Mesenchymal stem cell (in vitro differentiated cells and primary cell): ENCODE measurements at regions not wholly inside any gene's neighbourhood (a gene's known extent, or its start where the extent isn't known, plus 50 kb on each side); places are given as distances from the start of the nearest gene placed in this dataset.

Source experiments
- DNase-seq: peaks from one replicate; pipeline ENCODE4 v3.0.0-alpha.2; 2013
- H2AFZ ChIP-seq: one replicate; pipeline ENCODE4 v1.6.1; 2013; ENCODE audit warnings: low read depth, mild to moderate bottlenecking, control low read depth, inconsistent platforms, low read length, moderate library complexity
- H2AK5ac ChIP-seq: 2 replicates; pipeline ENCODE4 v1.6.1; 2013; ENCODE audit warnings: low read length, moderate library complexity, mild to moderate bottlenecking, inconsistent platforms; ENCODE audit not compliant: severe bottlenecking
- H2BK120ac ChIP-seq: one replicate; pipeline ENCODE4 v1.6.1; 2013; ENCODE audit warnings: low read depth, mild to moderate bottlenecking, inconsistent platforms, low read length, moderate library complexity
- H2BK12ac ChIP-seq, 2 experiments: one replicate each; pipeline ENCODE4 v1.6.1; 2013; ENCODE audit warnings: inconsistent platforms in 2 of 2, low read length in 2 of 2, mild to moderate bottlenecking in 2 of 2, moderate library complexity in 2 of 2, control low read depth in 1 of 2
- H2BK15ac ChIP-seq: one replicate; pipeline ENCODE4 v1.6.1; 2013; ENCODE audit warnings: mild to moderate bottlenecking, low read depth, inconsistent platforms; ENCODE audit not compliant: poor library complexity, severe bottlenecking
- H2BK5ac ChIP-seq: 2 replicates; pipeline ENCODE4 v1.6.1; 2013; ENCODE audit warnings: low read depth, mild to moderate bottlenecking, low read length, control low read depth, inconsistent platforms; ENCODE audit not compliant: poor library complexity, severe bottlenecking
- H3K14ac ChIP-seq, 2 experiments: one replicate each; pipeline ENCODE4 v1.6.1; 2013; ENCODE audit warnings: inconsistent platforms in 2 of 2, low read length in 2 of 2, control low read depth in 1 of 2, mild to moderate bottlenecking in 1 of 2, moderate library complexity in 1 of 2
- H3K18ac ChIP-seq, 2 experiments: one replicate each; pipeline ENCODE4 v1.6.1; 2013; ENCODE audit warnings: inconsistent platforms in 2 of 2, low read length in 2 of 2, control low read depth in 1 of 2, low read depth in 1 of 2, mild to moderate bottlenecking in 1 of 2
- H3K23ac ChIP-seq, 2 experiments: one replicate each; pipeline ENCODE4 v1.6.1; 2013; ENCODE audit warnings: inconsistent platforms in 2 of 2, low read length in 2 of 2, mild to moderate bottlenecking in 2 of 2, moderate library complexity in 2 of 2, control low read depth in 1 of 2
- H3K27ac ChIP-seq: 2 replicates; pipeline ENCODE4 v1.5.1; 2013; ENCODE audit warnings: mild to moderate bottlenecking, moderate library complexity, low read length, control low read depth, inconsistent platforms; ENCODE audit not compliant: poor library complexity, severe bottlenecking
- H3K27me3 ChIP-seq, 2 experiments: 2 replicates each; pipeline versions ENCODE4 v1.6.1 to v1.7.0; 2013; ENCODE audit warnings: low read length in 2 of 2, mild to moderate bottlenecking in 2 of 2, moderate library complexity in 2 of 2, control low read depth in 1 of 2, inconsistent platforms in 1 of 2; ENCODE audit not compliant: control insufficient read depth in 1 of 2, insufficient read depth in 1 of 2
- H3K36me3 ChIP-seq, 2 experiments: 2 replicates each; pipeline versions ENCODE4 v1.6.1 to v1.7.0; 2013; ENCODE audit warnings: low read length in 2 of 2, control low read depth in 1 of 2, inconsistent platforms in 1 of 2, low read depth in 1 of 2, mild to moderate bottlenecking in 1 of 2; ENCODE audit not compliant: insufficient read depth in 2 of 2, control insufficient read depth in 1 of 2
- H3K4ac ChIP-seq, 2 experiments: one replicate each; pipeline ENCODE4 v1.6.1; 2013; ENCODE audit warnings: inconsistent platforms in 2 of 2, low read length in 2 of 2, mild to moderate bottlenecking in 2 of 2, moderate library complexity in 2 of 2, control low read depth in 1 of 2, low read depth in 1 of 2
- H3K4me1 ChIP-seq: 2 replicates; pipeline ENCODE4 v1.6.1; 2013; ENCODE audit warnings: low read depth, low read length, control low read depth; ENCODE audit not compliant: control insufficient read depth, insufficient read depth
- H3K4me2 ChIP-seq: 2 replicates; pipeline ENCODE4 v1.6.1; 2013; ENCODE audit warnings: low read length, mild to moderate bottlenecking, inconsistent platforms; ENCODE audit not compliant: poor library complexity, severe bottlenecking
- H3K4me3 ChIP-seq, 2 experiments: 2 replicates each; pipeline versions ENCODE4 v1.5.1 to v1.7.0; 2013; ENCODE audit warnings: low read length in 2 of 2, mild to moderate bottlenecking in 2 of 2, control low read depth in 1 of 2, low read depth in 1 of 2; ENCODE audit not compliant: insufficient read depth in 1 of 2
- H3K79me1 ChIP-seq: replicated peaks from 2 replicates; pipeline ENCODE4 v1.6.1; 2013; ENCODE audit warnings: mild to moderate bottlenecking, control low read depth, low read length, inconsistent platforms; ENCODE audit not compliant: poor library complexity, severe bottlenecking
- H3K9ac ChIP-seq: 2 replicates; pipeline ENCODE4 v1.7.0; 2013; ENCODE audit warnings: mild to moderate bottlenecking, low read length, moderate library complexity
- H3K9me3 ChIP-seq: 2 replicates; pipeline ENCODE4 v1.7.0; 2013; ENCODE audit warnings: mild to moderate bottlenecking, low read length; ENCODE audit not compliant: control insufficient read depth
- H4K8ac ChIP-seq: one replicate; pipeline ENCODE4 v1.6.1; 2013; ENCODE audit warnings: inconsistent platforms, mild to moderate bottlenecking, low read length, moderate library complexity
- H4K91ac ChIP-seq: one replicate; pipeline ENCODE4 v1.6.1; 2013; ENCODE audit warnings: mild to moderate bottlenecking, low read length, inconsistent platforms
- WGBS: methylation state at CpG from one replicate; pipeline ENCODE4 v1.1.7; 2013; ENCODE audit warnings: mixed read lengths; 5-methylcytosine and 5-hydroxymethylcytosine counted together

DNA sequence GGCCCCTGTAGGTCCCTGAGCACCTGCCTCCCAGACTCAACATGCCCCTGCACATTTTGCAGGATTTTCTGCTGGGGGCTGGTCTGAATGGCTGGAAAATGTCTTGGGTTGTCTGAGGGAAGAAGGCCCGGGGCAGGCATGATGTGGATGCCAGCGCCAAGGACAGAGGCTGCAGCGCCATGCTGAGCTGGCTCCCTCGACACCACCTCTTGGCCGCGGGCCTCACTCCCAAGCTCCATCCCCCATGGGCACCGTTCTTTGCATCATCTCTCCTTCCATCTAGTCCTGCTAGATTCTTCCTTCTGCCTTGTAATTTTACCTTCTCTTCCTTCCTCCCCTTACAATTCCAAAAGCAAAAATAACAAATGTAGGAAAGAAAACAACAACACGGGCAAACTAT, 70.6 kb downstream of the ZIC5 start:
- no peak overlapping the region for H3K4me3 ChIP-seq
- DNase-seq = no peak
- H3K9me3 ChIP-seq = no peaks in the 10 kb centered on the region
- 93% methylated on average over 8 of the region's 8 CpGs for WGBS
- peaks cover 5 to 80% of the 10 kb centered on the region in 2 experiments for H3K27me3 ChIP-seq
- H4K91ac ChIP-seq = no peak overlapping the region
- no peaks in the 10 kb centered on the region for H3K36me3 ChIP-seq
- no peak overlapping the region for H3K4me2 ChIP-seq
- no peak overlapping the region for H3K23ac ChIP-seq
- H3K4ac ChIP-seq = no peak overlapping the region
- H2BK12ac ChIP-seq = no peak overlapping the region
- no peak overlapping the region for H2AK5ac ChIP-seq
- no peak overlapping the region for H2BK5ac ChIP-seq
- H3K14ac ChIP-seq = no peak overlapping the region
- no peak overlapping the region for H3K18ac ChIP-seq
- H2BK120ac ChIP-seq = no peak overlapping the region
- no peak overlapping the region for H3K9ac ChIP-seq
- no peak overlapping the region for H2BK15ac ChIP-seq
- no peaks in the 10 kb centered on the region for H3K79me1 ChIP-seq
- H3K27ac ChIP-seq = no peak overlapping the region
- no peaks in the 10 kb centered on the region for H3K4me1 ChIP-seq
- no peak overlapping the region for H2AFZ ChIP-seq
- H4K8ac ChIP-seq = no peak overlapping the region

DNA sequence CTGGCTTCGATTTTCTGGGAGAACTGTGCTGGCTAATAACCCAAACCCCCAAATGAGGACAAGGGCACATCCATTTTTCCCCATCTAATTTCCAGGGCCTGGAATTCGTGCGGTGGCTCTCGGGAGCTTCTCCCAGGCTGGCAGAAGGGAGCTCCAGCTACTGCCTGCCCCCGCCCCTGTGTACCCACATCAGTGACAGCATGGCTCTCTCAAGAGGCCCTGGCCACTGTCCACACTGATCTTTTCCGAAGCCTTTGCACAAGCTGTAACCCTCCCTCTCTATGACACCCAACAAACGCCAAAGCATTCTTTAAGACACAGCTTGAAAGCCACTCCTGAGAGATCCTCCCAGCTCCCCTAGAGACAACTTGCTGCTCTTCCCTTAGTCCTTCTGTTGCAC, 73.1 kb downstream of the ZIC5 start:
- WGBS = 88% methylated on average over 7 of the region's 7 CpGs
- Histone ChIP-seq H3K9ac (no peak overlapping the region), H3K4me1 (peaks cover 2% of the 10 kb centered on the region), H2BK15ac (no peak overlapping the region), H3K14ac (no peak overlapping the region), H2BK120ac (no peak overlapping the region), H3K27me3 (peaks cover 5 to 82% of the 10 kb centered on the region in 2 experiments), H3K4me3 (no peak overlapping the region), H3K4me2 (no peak overlapping the region), H3K18ac (no peak overlapping the region), H2AFZ (no peak overlapping the region), H3K23ac (no peak overlapping the region), H4K8ac (no peak overlapping the region), H2AK5ac (no peak overlapping the region), H3K27ac (no peak overlapping the region), H4K91ac (no peak overlapping the region), H3K36me3 (no peaks in the 10 kb centered on the region), H3K9me3 (no peaks in the 10 kb centered on the region), H2BK12ac (no peak overlapping the region), H3K4ac (no peak overlapping the region), H2BK5ac (no peak overlapping the region), H3K79me1 (no peaks in the 10 kb centered on the region)
- DNase-seq = no peak

DNA sequence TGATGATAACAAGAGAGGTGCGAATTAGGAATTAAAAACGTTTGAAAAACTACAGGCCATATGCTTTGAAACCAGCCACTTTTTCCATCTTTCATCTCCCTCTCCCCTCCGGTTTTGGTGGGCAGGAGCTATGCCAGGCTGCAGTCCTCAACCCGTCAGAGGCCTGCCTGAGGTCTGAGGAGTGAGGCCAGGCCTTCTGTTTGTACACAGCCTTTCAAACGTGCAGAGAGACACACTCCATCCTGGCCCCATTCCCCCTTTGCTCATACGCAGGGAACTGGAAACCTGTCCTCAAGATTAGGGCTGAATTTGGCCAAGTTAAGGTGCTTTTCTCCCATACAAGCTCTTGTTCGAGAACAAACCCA, 74.5 kb downstream of the ZIC5 start:
- H2BK15ac ChIP-seq = no peak overlapping the region
- H3K4me3 ChIP-seq = no peak overlapping the region
- H3K79me1 ChIP-seq = no peaks in the 10 kb centered on the region
- H3K18ac ChIP-seq = no peak overlapping the region
- no peak overlapping the region for H3K23ac ChIP-seq
- no peak overlapping the region for H2AK5ac ChIP-seq
- H3K4me1 ChIP-seq = peaks cover 2% of the 10 kb centered on the region
- DNase-seq = no peak
- WGBS = 76% methylated on average over 7 of the region's 7 CpGs
- H3K4ac ChIP-seq = no peak overlapping the region
- H2BK5ac ChIP-seq = no peak overlapping the region
- H3K27ac ChIP-seq = no peak overlapping the region
- H3K36me3 ChIP-seq = no peaks in the 10 kb centered on the region
- no peak overlapping the region for H4K91ac ChIP-seq
- H3K4me2 ChIP-seq = no peak overlapping the region
- no peak overlapping the region for H2BK12ac ChIP-seq
- no peak overlapping the region for H3K14ac ChIP-seq
- no peak overlapping the region for H2AFZ ChIP-seq
- no peaks in the 10 kb centered on the region for H3K9me3 ChIP-seq
- H2BK120ac ChIP-seq = no peak overlapping the region
- H4K8ac ChIP-seq = no peak overlapping the region
- H3K9ac ChIP-seq = no peak overlapping the region
- H3K27me3 ChIP-seq = peaks cover 5 to 84% of the 10 kb centered on the region in 2 experiments

DNA sequence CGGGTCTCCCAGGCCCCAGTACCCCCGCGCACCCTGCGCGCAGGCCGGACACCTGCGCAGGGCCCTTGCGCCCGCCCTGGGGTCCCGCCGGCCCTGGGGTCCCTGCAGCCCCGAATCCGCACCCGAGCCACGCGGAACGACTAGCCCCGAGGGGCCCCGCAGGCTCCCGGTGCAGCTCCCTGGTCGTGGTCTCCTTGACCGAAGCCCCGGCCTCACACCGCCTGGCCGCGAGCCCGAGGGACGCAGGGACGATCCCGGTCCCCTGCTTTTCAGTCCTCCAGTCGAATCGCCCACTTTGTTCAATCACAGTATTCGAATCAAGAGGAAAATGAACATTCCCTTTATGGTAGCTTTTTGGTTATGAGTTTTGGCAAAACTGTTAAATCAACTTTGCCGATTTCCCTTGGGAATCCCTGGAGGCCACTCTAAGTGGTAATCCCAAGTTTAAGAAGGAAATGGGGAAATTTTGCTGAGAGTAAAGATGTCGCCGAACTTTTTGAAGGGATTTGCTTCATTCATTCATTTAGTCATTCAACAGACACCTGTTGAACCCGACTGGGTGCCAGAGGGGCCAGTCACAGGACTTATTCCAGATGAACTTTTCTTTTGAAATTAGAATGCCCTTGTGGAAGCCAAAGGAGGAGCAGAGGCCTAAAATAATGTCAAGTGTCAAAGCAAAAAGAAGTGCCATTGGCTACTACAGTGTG, 75.0 kb downstream of the ZIC5 start:
- no peak overlapping the region for H3K9ac ChIP-seq

More for the DNA sequence above, 75.0 kb downstream of the ZIC5 start:
- Histone ChIP-seq H2AK5ac (no peak overlapping the region), H2BK12ac (no peak overlapping the region), H3K4ac (no peak overlapping the region), H3K79me1 (no peaks in the 10 kb centered on the region), H3K14ac (no peak overlapping the region), H3K27ac (no peak overlapping the region), H3K4me2 (no peak overlapping the region), H3K9me3 (no peaks in the 10 kb centered on the region), H3K23ac (no peak overlapping the region), H2AFZ (no peak overlapping the region), H3K36me3 (no peaks in the 10 kb centered on the region), H3K4me1 (peaks cover 2% of the 10 kb centered on the region), H2BK15ac (no peak overlapping the region), H4K91ac (no peak overlapping the region), H3K27me3 (peaks cover 5 to 89% of the 10 kb centered on the region in 2 experiments), H3K18ac (no peak overlapping the region), H2BK120ac (no peak overlapping the region), H2BK5ac (no peak overlapping the region), H3K4me3 (no peak overlapping the region), H4K8ac (no peak overlapping the region)
- WGBS = 79% methylated on average over 37 of the region's 37 CpGs
- DNase-seq = no peak
